Activated CD8-positive, alpha-beta memory T cell treated with anti-CD3 and anti-CD28 coated beads for 24 hours (primary cell): ENCODE measurements at regions not wholly inside any gene's neighbourhood (a gene's known extent, or its start where the extent isn't known, plus 50 kb on each side); places are given as distances from the start of the nearest gene placed in this dataset.

ENCODE experiments used
- DNase-seq: peaks from one replicate; pipeline ENCODE4 v3.0.0-alpha.2; 2020

DNA sequence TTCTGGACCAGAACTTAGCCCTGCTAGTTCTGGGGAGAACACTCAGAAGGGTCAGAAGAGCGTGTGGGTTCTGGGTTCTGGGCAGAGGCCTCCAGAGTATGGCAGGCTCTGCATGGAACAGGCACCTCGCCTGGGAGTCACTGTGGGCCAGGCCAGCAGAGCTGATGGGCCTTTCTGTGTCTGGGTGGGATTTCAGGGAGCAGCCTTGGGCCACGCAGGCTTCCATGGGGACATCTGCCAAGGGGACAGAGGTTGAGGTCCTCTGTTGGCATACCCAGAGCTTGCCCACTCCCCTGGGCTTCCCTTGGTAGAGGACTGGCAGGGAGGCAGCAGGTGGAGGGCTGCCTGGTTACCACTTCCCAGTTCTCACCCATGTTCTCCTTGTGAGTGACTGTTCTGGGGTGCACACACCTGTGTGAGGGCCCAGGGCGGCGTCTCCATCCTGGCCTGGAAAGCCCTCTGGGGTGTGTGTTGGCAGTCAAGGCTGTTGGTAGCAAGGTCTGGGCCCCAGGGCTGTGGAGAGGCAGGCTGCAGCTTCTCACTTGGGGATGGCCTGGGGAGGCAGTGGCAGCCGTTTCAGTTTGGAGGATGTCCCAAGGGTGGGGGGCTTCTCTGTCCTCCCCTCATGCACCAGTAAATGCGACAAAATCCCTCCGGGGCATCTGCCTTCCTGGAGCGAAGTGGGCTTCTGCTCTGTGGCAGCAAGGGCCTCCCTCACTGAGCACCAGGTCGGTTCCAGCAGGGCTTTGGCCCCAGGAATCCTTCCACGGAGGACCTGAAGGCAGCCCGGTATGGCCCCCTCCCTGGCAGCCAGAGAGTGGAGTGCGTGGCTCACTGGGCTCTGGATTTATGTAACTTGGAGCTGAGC, 74.6 kb upstream of the HDAC4 start:
- DNase-seq: no peak

DNA sequence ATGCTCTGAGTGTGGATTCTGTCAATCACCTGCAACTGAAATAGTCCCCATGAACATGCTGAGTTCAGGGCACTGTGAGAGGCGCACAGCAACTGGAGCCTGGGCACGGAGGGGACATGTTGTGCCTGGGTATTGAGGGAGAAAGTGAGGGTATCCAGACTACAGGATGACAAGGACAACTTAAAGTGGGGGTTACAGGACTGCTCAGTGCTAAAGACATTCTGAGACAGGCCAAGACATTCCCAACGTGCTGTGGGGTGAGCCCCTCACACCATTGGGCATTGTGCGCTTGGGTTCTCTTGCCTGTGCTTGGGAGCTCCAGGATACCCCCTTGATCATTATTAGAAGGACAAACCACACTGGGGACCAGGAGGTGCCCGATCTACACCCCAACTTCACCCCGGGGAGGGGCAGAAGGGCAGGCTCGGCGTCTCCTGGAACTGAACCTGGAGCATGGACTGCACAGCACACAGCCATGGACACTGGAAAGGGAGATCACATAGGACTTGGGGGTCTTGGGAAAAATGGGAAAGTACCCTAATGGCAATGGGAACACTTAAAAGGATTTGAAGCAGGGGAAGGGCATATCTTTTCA, 72.5 kb upstream of the HDAC4 start:
- no peak for DNase-seq

- DNase-seq: no peak
Measured at GRCh38 chr2:239472235-239472775, 71.5 kb upstream of the HDAC4 start.

DNA sequence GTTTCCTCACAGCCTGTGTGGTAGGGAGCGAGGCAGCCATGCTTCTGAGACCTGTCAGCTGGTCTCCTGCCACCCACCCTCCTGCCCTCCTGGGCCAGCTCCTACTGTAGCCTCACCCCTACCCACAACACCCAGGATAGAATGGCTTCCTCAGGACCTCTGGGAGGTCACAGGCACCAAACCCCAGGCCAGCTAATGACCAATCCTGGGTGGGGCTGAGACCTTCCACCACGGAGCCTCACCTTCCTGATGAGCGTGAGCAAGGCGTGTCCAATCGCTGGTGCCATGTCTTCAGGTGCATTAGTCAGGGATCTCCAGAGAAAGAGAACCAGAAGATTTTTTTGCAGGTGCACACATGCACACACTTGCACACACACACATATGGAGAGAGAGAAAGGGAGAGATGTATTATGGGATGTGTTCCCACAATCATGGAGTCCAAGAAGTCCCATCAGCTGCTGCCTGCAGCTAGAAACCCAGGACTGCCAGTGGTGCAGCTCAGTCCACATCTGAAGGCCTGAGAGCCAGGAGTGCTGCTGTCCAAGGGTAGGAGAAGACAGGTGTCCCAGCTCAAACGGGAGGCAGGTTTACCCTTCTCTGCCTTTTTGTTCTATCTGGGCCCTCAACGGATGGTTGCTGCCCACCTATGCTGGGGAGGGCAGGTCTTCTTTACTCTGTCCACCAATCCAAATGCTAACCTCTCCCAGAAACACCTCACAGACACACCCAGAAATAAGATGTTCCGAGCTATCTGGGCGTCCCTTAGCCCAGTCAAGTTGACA, 70.4 kb upstream of the HDAC4 start:
- no peak for DNase-seq

DNA sequence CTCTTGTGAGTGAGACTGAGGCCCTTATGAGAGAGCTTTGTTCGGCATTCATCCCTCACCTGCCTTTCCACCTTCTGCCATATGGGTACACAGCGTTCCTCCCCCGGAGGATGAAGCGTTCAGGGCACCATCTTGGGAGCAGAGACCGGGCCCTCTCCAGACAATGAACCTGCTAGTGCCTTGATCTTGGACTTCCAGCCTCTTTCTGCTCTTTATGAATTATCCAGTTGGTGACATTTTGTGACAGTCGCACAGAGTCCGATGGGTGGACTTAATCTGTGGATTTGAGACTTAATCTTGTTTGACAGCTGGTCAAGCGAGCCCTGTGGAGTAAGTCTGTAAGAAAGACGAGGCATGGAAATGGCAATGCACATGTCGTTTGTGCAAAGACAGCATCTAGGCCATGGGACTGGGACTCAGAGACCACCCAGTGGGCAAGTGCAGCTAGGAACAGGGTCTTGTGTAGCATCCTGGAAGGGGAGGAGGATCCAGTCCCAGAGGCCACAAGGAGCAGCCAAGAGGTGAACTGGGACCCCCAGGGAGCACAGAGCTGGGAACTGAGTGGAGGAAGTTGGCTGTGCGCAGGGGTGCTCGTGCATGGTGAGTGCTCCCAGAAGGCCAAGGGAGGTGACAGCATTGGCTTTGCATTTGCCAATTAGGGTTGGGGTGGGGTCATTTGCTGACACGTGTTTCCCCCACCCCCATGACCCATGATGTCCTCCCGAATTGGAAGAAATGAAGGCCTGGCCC, 69.5 kb upstream of the HDAC4 start:
- no peak for DNase-seq

DNA sequence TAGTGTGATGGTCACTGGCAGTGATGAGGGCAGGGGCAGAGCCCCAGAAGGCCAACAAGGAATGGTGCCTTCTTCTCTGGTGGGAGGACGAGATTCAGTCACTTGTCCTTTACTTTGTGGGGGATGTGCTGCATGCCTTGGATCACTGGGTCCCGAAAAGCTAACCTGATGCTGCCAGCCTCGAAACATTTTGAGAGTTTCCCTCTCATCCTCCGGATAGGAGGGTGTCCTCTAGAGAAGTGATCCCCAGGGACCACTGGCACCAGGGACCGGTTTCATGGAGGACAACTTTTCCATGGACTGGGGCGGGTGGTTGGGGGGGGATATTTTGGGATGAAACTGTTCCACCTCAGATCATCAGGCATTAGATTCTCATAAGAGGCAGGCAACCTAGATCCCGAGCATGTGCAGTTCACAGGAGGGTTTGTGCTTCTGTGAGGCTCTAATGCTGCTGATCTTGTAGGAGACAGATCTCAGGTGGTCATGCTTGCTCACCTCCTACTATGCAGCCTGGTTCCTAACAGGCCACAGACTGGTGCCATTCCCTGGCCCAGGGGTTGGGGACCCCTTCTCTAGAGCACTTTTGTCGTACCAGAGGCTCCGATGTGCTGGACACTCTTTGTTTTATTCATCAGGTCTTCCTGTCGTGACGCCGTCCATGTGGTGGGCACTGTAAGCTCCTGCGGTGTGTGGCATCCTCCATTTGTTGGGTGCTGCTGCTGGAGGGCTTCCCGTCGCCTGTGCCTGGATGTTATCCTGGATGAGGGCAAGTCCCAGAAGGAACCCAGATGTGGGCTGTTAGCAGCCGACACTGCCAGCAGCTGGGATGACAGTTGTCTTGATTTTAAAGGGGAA, 68.5 kb upstream of the HDAC4 start:
- DNase-seq: no peak

- no peak for DNase-seq
Measured at GRCh38 chr2:239468491-239469105, 67.8 kb upstream of the HDAC4 start.

DNA sequence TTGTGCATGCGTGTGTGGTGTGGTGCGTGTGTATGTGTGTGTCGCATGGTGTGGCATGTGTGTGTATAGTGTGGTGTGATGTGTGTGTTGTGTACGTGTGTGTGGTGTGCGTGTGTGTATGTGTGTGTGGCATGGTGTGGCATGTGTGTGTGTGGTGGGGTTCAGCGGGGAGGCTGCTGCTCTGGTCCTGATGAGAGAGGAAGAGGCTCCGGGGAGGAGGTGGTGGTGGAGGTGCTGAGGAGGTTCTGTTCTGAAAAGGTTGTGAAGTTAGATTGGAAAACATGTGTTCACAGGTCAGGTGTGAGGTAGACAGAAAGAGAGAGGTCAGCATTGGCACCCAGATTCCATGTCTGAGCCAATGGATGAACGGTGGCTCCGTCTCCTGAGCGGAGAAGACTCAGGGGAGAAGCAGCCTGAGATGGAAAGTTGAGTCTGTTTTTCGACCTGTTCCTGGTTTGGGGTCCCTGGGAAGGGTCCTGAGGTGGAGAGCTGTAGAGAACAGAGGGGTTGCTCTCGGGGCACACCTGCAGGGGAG, 67.2 kb upstream of the HDAC4 start:
- no peak for DNase-seq

GRCh38 chr2:239467281-239467955, 66.6 kb upstream of the HDAC4 start:
- no peak for DNase-seq

DNA sequence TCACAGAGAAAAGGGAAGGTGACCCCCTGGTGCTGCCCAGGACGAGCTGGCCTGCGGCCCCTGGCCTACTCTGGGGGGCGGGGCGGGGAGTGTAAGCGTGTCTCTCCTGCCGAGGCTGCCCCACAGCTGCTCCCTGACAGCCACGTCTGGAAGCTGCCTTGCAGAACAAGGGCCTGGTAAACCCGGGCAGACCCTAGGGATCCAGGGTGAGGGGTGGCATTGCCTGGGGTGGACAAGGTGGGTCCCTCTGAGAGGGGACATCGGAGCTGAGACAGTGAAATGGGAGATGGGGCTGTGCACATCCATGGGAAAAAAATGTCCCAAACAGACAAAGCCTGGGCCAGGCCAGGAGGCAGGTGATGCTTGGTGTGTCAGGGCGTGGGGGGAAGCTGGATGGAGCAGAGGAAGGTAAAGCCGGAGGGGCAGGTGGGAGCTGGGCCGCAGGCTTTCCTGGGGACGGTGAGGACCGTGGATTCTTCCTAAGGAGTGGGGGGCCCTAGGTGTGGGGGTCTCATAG, 66.0 kb upstream of the HDAC4 start:
- no peak for DNase-seq

DNA sequence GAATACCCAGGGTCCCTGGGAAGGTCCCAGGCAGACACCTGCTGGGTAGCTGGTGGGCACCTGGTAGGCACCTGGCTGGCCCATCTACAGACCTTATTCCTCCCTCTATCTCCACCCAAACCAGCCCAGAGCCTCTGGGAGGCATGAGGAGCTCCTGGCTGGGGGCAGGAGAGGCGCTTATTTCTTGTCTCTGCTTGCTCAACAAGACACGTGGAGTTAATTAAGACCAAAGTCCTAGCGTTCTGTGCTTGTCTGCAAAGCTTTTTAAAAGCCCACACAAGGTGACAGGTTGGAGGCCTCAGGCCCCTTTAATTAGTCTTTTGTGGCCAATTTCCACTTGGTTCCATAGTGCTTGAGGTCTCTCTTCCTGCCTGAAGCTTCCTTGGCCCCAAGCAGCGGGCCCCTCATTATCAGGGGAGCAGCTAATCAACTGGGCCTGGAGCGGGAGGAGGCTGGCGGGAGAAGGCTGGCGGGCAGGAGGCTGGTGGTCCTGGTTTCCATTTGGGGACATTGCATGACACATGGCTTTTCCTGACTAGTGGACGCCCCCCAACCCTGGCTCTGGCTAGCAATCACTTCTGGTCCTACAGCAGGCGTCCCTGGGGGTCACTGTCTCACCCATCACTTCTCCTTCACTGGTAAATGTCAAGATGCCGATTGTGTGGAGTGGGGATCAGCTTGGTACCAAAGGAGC, 65.4 kb upstream of the HDAC4 start:
- no peak for DNase-seq

GRCh38 chr2:239465017-239466001, 64.5 kb upstream of the HDAC4 start:
- no peak for DNase-seq

DNA sequence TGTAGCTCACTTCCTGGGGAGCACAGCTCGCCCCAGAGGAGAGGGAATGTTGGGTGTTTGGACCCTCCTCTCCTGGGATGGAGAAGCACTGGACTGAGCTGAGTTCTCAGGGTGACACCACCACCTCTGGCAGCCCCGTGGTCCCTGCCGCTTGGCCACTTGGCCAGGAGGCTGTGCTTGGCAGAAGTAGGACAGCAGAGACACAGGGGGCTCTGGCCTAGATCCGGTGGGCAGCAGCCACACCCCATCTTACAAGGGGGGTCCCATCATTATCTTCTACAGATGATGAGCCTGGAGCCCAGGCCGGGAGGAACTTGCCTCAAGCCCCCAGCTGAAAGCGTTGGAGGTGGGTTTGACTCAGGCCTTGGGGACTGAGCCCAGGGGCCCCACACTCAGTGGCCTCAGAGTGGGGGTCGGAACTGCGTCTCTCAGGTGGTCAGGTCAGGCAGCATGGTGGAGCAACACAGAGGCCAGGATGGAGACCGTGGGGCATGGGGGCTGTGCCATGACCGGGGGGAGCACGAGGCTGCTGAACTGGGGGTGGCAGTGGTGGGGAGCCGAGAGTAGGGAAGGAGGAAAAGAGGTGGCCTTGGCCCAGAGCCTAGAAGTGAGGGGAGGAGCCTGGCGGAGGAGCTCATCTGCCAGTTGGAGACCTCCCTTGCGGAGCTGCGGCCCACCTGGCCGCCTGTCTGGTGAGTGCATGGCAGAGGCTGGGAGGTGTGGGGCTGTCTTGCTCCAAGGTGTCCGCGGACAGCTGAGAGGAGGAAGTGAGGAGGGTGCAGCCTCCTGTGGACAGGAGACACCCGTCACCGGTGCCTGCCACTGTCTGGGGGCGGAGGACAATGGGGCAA, 63.6 kb upstream of the HDAC4 start:
- DNase-seq: no peak

GRCh38 chr2:239463541-239464165, 62.8 kb upstream of the HDAC4 start:
- no peak for DNase-seq

GRCh38 chr2:239462671-239463506, 62.1 kb upstream of the HDAC4 start:
- peak; percentile 33 for DNase-seq

- peak; percentile 30 for DNase-seq
Measured at GRCh38 chr2:239462191-239462515, 61.3 kb upstream of the HDAC4 start.
